ENCODE measurements at regions not wholly inside any gene's neighbourhood (a gene's known extent, or its start where the extent isn't known, plus 50 kb on each side); places are given as distances from the start of the nearest gene placed in this dataset.

GRCh38 chr14:27085500-27085899 is 487.7 kb upstream of the NOVA1 start:
- Histone ChIP-seq H3K9me3 (ENCODE audit: low read depth, low read length) (no peaks in the 10 kb centered on the region), H3K27ac (no peak overlapping the region), H3K9ac (ENCODE audit: insufficient read length) (no peak overlapping the region), H3K4me3 (no peak overlapping the region), H3K36me3 (ENCODE audit: insufficient read depth, low read length) (no peaks in the 10 kb centered on the region)
- no peak for DNase-seq (ENCODE audit: low read depth, low spot score)
- no peak for TF ChIP-seq POLR2AphosphoS5 (IDR thresholded peaks at IDR 0.05; ENCODE audit: borderline replicate concordance, low read depth, low read length)
- TF ChIP-seq FOXP2 (optimal IDR thresholded peaks at IDR 0.05; ENCODE audit: control extremely low read depth, extremely low read length, insufficient read depth), result no peak
- no peak for TF ChIP-seq EZH2 (IDR thresholded peaks at IDR 0.05)

- TF ChIP-seq FOXP2 (optimal IDR thresholded peaks at IDR 0.05; ENCODE audit: control extremely low read depth, extremely low read length, insufficient read depth), result no peak
- TF ChIP-seq EZH2 (IDR thresholded peaks at IDR 0.05), result no peak
- no peak for TF ChIP-seq POLR2AphosphoS5 (IDR thresholded peaks at IDR 0.05; ENCODE audit: borderline replicate concordance, low read depth, low read length)
- no peak overlapping the region for H3K27ac ChIP-seq
- no peak overlapping the region for H3K9ac ChIP-seq (ENCODE audit: insufficient read length)
- no peaks in the 10 kb centered on the region for H3K36me3 ChIP-seq (ENCODE audit: insufficient read depth, low read length)
- H3K9me3 ChIP-seq (ENCODE audit: low read depth, low read length), result no peaks in the 10 kb centered on the region
- H3K4me3 ChIP-seq, result no peak overlapping the region
- DNase-seq (ENCODE audit: low read depth, low spot score), result no peak
Measured at GRCh38 chr14:27090716-27091115, 492.9 kb upstream of the NOVA1 start.

GRCh38 chr14:27091973-27092372 is 494.1 kb upstream of the NOVA1 start:
- H3K9ac ChIP-seq (ENCODE audit: insufficient read length), result no peak overlapping the region
- H3K9me3 ChIP-seq (ENCODE audit: low read depth, low read length), result no peaks in the 10 kb centered on the region
- H3K36me3 ChIP-seq (ENCODE audit: insufficient read depth, low read length), result no peaks in the 10 kb centered on the region
- no peak for TF ChIP-seq EZH2 (IDR thresholded peaks at IDR 0.05)
- H3K27ac ChIP-seq, result no peak overlapping the region
- no peak overlapping the region for H3K4me3 ChIP-seq
- no peak for DNase-seq (ENCODE audit: low read depth, low spot score)

- Histone ChIP-seq H3K27ac (no peak overlapping the region), H3K36me3 (ENCODE audit: insufficient read depth, low read length) (no peaks in the 10 kb centered on the region), H3K4me3 (no peak overlapping the region), H3K9ac (ENCODE audit: insufficient read length) (no peak overlapping the region), H3K9me3 (ENCODE audit: low read depth, low read length) (no peaks in the 10 kb centered on the region)
- no peak for TF ChIP-seq FOXP2 (optimal IDR thresholded peaks at IDR 0.05; ENCODE audit: control extremely low read depth, extremely low read length, insufficient read depth)
- no peak for TF ChIP-seq EZH2 (IDR thresholded peaks at IDR 0.05)
- no peak for TF ChIP-seq POLR2AphosphoS5 (IDR thresholded peaks at IDR 0.05; ENCODE audit: borderline replicate concordance, low read depth, low read length)
- no peak for DNase-seq (ENCODE audit: low read depth, low spot score)
Measured at GRCh38 chr14:27096091-27096490, 498.3 kb upstream of the NOVA1 start.

DNA sequence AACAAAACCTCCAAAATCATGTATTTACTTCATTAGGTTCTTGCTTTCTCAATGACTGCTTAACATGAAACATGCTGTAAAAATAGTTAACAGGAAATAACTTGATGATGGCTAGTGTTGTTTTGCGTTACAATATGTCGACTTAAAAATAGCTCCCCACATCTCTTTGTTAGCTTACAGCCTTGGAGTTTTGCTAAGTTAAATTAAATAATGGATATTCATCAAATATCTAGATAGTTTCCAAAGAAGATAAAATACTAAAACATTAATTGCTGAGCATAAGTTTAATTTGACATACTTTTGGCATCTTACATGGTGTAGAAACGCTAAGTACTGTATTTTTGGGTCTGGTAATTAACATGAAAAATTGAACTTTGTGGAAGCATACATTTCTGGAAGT is 500.6 kb upstream of the NOVA1 start:
- no peak overlapping the region for H3K27ac ChIP-seq
- H3K4me3 ChIP-seq, result no peak overlapping the region
- no peaks in the 10 kb centered on the region for H3K9me3 ChIP-seq (ENCODE audit: low read depth, low read length)
- TF ChIP-seq POLR2AphosphoS5 (IDR thresholded peaks at IDR 0.05; ENCODE audit: borderline replicate concordance, low read depth, low read length) (no peak), FOXP2 (optimal IDR thresholded peaks at IDR 0.05; ENCODE audit: control extremely low read depth, extremely low read length, insufficient read depth) (no peak), EZH2 (IDR thresholded peaks at IDR 0.05) (no peak)
- no peak for DNase-seq (ENCODE audit: low read depth, low spot score)
- no peak overlapping the region for H3K9ac ChIP-seq (ENCODE audit: insufficient read length)
- no peaks in the 10 kb centered on the region for H3K36me3 ChIP-seq (ENCODE audit: insufficient read depth, low read length)

DNA sequence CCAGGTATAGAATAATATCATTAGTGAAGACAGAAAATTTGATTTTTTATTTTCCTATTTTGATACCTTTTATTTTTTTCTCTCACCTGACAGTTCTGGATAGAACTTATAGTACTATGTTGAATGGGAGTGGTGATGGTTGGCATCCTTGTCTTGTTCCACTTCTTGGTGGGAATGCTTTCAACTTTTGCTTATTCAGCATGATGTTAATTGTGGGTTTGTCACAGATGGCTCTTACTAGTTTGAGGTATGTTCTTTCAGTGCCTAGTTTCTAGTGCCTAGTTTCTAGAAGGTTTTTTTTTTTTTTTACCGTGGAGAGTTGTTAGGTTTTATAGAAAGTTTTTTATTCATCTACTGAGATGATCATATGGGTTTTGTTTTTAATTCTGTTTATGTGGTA is 516.3 kb upstream of the NOVA1 start:
- H3K9me3 ChIP-seq (ENCODE audit: low read depth, low read length), result no peaks in the 10 kb centered on the region

DNA sequence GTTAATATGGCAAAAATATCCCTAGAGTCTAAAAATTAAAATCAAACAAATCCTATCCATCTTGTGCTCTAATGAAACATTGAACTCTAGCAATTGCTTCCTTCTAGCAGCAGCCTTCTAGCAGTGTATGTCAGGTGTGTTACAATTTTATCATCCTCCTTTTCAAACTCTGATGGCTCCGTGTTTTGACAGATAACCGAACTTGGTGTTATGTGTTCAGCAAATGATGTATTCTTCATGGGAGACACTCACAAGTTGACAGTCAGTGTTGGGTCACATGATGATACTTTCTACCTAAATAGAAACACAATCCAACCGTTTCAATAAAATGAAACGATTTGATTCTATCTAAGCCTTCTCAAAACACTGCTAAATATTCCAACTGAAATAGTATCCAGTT is 525.3 kb upstream of the NOVA1 start:
- Histone ChIP-seq H3K36me3 (ENCODE audit: insufficient read depth, low read length) (no peaks in the 10 kb centered on the region), H3K4me3 (no peak overlapping the region)
- TF ChIP-seq FOXP2 (optimal IDR thresholded peaks at IDR 0.05; ENCODE audit: control extremely low read depth, extremely low read length, insufficient read depth) (no peak), EZH2 (IDR thresholded peaks at IDR 0.05) (no peak), POLR2AphosphoS5 (IDR thresholded peaks at IDR 0.05; ENCODE audit: borderline replicate concordance, low read depth, low read length) (no peak)

More for the DNA sequence above, 516.3 kb upstream of the NOVA1 start:
- DNase-seq (ENCODE audit: low read depth, low spot score), result no peak
- Histone ChIP-seq H3K27ac (no peak overlapping the region), H3K4me3 (no peak overlapping the region), H3K9ac (ENCODE audit: insufficient read length) (no peak overlapping the region), H3K36me3 (ENCODE audit: insufficient read depth, low read length) (no peaks in the 10 kb centered on the region)
- TF ChIP-seq POLR2AphosphoS5 (IDR thresholded peaks at IDR 0.05; ENCODE audit: borderline replicate concordance, low read depth, low read length) (no peak), FOXP2 (optimal IDR thresholded peaks at IDR 0.05; ENCODE audit: control extremely low read depth, extremely low read length, insufficient read depth) (no peak), EZH2 (IDR thresholded peaks at IDR 0.05) (no peak)

GRCh38 chr14:27127838-27128237 is 530.0 kb upstream of the NOVA1 start:
- Histone ChIP-seq H3K9ac (ENCODE audit: insufficient read length) (no peak overlapping the region), H3K27ac (no peak overlapping the region), H3K36me3 (ENCODE audit: insufficient read depth, low read length) (no peaks in the 10 kb centered on the region), H3K9me3 (ENCODE audit: low read depth, low read length) (no peaks in the 10 kb centered on the region), H3K4me3 (no peak overlapping the region)
- TF ChIP-seq POLR2AphosphoS5 (IDR thresholded peaks at IDR 0.05; ENCODE audit: borderline replicate concordance, low read depth, low read length) (no peak), FOXP2 (optimal IDR thresholded peaks at IDR 0.05; ENCODE audit: control extremely low read depth, extremely low read length, insufficient read depth) (no peak), EZH2 (IDR thresholded peaks at IDR 0.05) (no peak)
- no peak for DNase-seq (ENCODE audit: low read depth, low spot score)

More for the DNA sequence above, 525.3 kb upstream of the NOVA1 start:
- H3K27ac ChIP-seq, result no peak overlapping the region
- no peak for DNase-seq (ENCODE audit: low read depth, low spot score)
- H3K9ac ChIP-seq (ENCODE audit: insufficient read length), result no peak overlapping the region
- no peaks in the 10 kb centered on the region for H3K9me3 ChIP-seq (ENCODE audit: low read depth, low read length)

GRCh38 chr14:27134200-27134599 is 536.4 kb upstream of the NOVA1 start:
- H3K9ac ChIP-seq (ENCODE audit: insufficient read length), result no peak overlapping the region
- no peak for DNase-seq (ENCODE audit: low read depth, low spot score)
- H3K9me3 ChIP-seq (ENCODE audit: low read depth, low read length), result no peaks in the 10 kb centered on the region
- H3K27ac ChIP-seq, result no peak overlapping the region
- TF ChIP-seq FOXP2 (optimal IDR thresholded peaks at IDR 0.05; ENCODE audit: control extremely low read depth, extremely low read length, insufficient read depth) (no peak), EZH2 (IDR thresholded peaks at IDR 0.05) (no peak), POLR2AphosphoS5 (IDR thresholded peaks at IDR 0.05; ENCODE audit: borderline replicate concordance, low read depth, low read length) (no peak)
- no peaks in the 10 kb centered on the region for H3K36me3 ChIP-seq (ENCODE audit: insufficient read depth, low read length)
- no peak overlapping the region for H3K4me3 ChIP-seq
